ENCODE measurements at regions not wholly inside any gene's neighbourhood (a gene's known extent, or its start where the extent isn't known, plus 50 kb on each side); places are given as distances from the start of the nearest gene placed in this dataset.
"Not testable (repeated sequence)": the region's sequence is repeated elsewhere in the genome, so short reads cannot be mapped to it uniquely, and the experiment has no call there.

- no peak for FAIRE-seq
- DNase-seq (ENCODE audit: extremely low spot score, insufficient read length, low read depth) = no peak
Observed at GRCh38 chr6:144390202-144390601, 105.1 kb downstream of the UTRN start.

GRCh38 chr6:144390886-144391285, 105.8 kb downstream of the UTRN start:
- FAIRE-seq (no peak), DNase-seq (ENCODE audit: extremely low spot score, insufficient read length, low read depth) (no peak)

- DNase-seq (ENCODE audit: extremely low spot score, insufficient read length, low read depth) (no peak), FAIRE-seq (no peak)
Observed at GRCh38 chr6:144392536-144392935, 107.4 kb downstream of the UTRN start.

- DNase-seq (ENCODE audit: extremely low spot score, insufficient read length, low read depth) = no peak
- no peak for FAIRE-seq
Observed at GRCh38 chr6:144394210-144394609, 109.1 kb downstream of the UTRN start.

- DNase-seq (ENCODE audit: extremely low spot score, insufficient read length, low read depth) (no peak), FAIRE-seq (no peak)
Observed at GRCh38 chr6:144395014-144395413, 109.9 kb downstream of the UTRN start.

- no peak for FAIRE-seq
- DNase-seq (ENCODE audit: extremely low spot score, insufficient read length, low read depth) = no peak
Observed at GRCh38 chr6:144395826-144396225, 110.7 kb downstream of the UTRN start.

- no peak for DNase-seq (ENCODE audit: extremely low spot score, insufficient read length, low read depth)
- no peak for FAIRE-seq
Observed at GRCh38 chr6:144397141-144397540, 112.0 kb downstream of the UTRN start.

- DNase-seq (ENCODE audit: extremely low spot score, insufficient read length, low read depth) (no peak), FAIRE-seq (no peak)
Observed at GRCh38 chr6:144400321-144400720, 115.2 kb downstream of the UTRN start.

- DNase-seq (ENCODE audit: extremely low spot score, insufficient read length, low read depth) = no peak
- FAIRE-seq = no peak
Observed at GRCh38 chr6:144401736-144402733, 116.9 kb downstream of the UTRN start.

GRCh38 chr6:144402750-144403149, 117.6 kb downstream of the UTRN start:
- FAIRE-seq = no peak

GRCh38 chr6:144405163-144405562, 120.0 kb downstream of the UTRN start:
- no peak for DNase-seq (ENCODE audit: extremely low spot score, insufficient read length, low read depth)
- FAIRE-seq = no peak

More at GRCh38 chr6:144402750-144403149, 117.6 kb downstream of the UTRN start:
- DNase-seq (ENCODE audit: extremely low spot score, insufficient read length, low read depth) = no peak

- no peak for FAIRE-seq
Observed at GRCh38 chr6:144406796-144407195, 121.7 kb downstream of the UTRN start.

GRCh38 chr6:144408161-144408560, 123.0 kb downstream of the UTRN start:
- FAIRE-seq (no peak), DNase-seq (ENCODE audit: extremely low spot score, insufficient read length, low read depth) (no peak)

More at GRCh38 chr6:144406796-144407195, 121.7 kb downstream of the UTRN start:
- DNase-seq (ENCODE audit: extremely low spot score, insufficient read length, low read depth) = no peak

- DNase-seq (ENCODE audit: extremely low spot score, insufficient read length, low read depth) (no peak), FAIRE-seq (no peak)
Observed at GRCh38 chr6:144410059-144410458, 124.9 kb downstream of the UTRN start.

GRCh38 chr6:144410574-144410973, 125.4 kb downstream of the UTRN start:
- not testable (repeated sequence) for FAIRE-seq

GRCh38 chr6:144411531-144412165, 126.5 kb downstream of the UTRN start:
- DNase-seq (ENCODE audit: extremely low spot score, insufficient read length, low read depth) (no peak), FAIRE-seq (no peak)

More at GRCh38 chr6:144410574-144410973, 125.4 kb downstream of the UTRN start:
- not testable (repeated sequence) for DNase-seq (ENCODE audit: extremely low spot score, insufficient read length, low read depth)

GRCh38 chr6:144413418-144413817, 128.3 kb downstream of the UTRN start:
- no peak for FAIRE-seq
- no peak for DNase-seq (ENCODE audit: extremely low spot score, insufficient read length, low read depth)

GRCh38 chr6:144415014-144415413, 129.9 kb downstream of the UTRN start:
- DNase-seq (ENCODE audit: extremely low spot score, insufficient read length, low read depth) (no peak), FAIRE-seq (no peak)

GRCh38 chr6:144415835-144416237, 130.7 kb downstream of the UTRN start:
- FAIRE-seq (no peak), DNase-seq (ENCODE audit: extremely low spot score, insufficient read length, low read depth) (no peak)

GRCh38 chr6:144416244-144416643, 131.1 kb downstream of the UTRN start:
- no peak for FAIRE-seq
- no peak for DNase-seq (ENCODE audit: extremely low spot score, insufficient read length, low read depth)

- FAIRE-seq = no peak
Observed at GRCh38 chr6:144416773-144417172, 131.6 kb downstream of the UTRN start.

More at GRCh38 chr6:144416773-144417172, 131.6 kb downstream of the UTRN start:
- DNase-seq (ENCODE audit: extremely low spot score, insufficient read length, low read depth) = no peak
